ENCODE measurements at regions not wholly inside any gene's neighbourhood (a gene's known extent, or its start where the extent isn't known, plus 50 kb on each side); places are given as distances from the start of the nearest gene placed in this dataset.

- H3K4me1 ChIP-seq (ENCODE audit: control insufficient read depth, insufficient read depth, low read length), result no peaks in the 10 kb centered on the region
- H3K36me3 ChIP-seq (ENCODE audit: control insufficient read depth, insufficient read depth, low read length), result no peaks in the 10 kb centered on the region
- H3K27me3 ChIP-seq (ENCODE audit: control insufficient read depth, insufficient read depth, low read length), result peaks cover 6% of the 10 kb centered on the region
- H3K9ac ChIP-seq (ENCODE audit: low read depth, low read length), result no peak overlapping the region
- no peak overlapping the region for H3K4me3 ChIP-seq (ENCODE audit: low read depth, low read length)
- H3K9me3 ChIP-seq (ENCODE audit: control insufficient read depth, insufficient read depth, low read length), result no peaks in the 10 kb centered on the region
Measured at GRCh38 chr10:117690359-117690758, 147.8 kb downstream of the EMX2 start.

DNA sequence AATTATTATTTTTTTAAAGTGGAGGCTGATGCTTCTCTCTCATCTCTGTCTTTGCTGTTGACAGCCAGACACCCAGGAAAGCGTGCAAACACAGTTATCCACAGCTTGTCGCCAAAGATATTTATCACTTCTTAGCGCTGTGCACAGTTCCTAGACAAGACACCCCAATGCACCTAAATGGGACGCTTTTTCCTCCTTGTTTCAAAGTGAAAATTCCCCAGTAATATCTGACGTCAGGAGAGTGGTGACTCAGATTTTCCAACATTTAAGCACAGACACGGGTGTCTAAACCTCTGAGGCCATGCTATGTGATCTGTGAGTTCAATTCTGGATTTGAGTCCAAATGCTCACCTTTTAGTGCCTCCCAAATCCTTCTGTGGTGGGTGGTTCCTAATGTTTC is 151.6 kb downstream of the EMX2 start:
- Histone ChIP-seq H3K9ac (ENCODE audit: low read depth, low read length) (no peak overlapping the region), H3K9me3 (ENCODE audit: control insufficient read depth, insufficient read depth, low read length) (no peaks in the 10 kb centered on the region), H3K27me3 (ENCODE audit: control insufficient read depth, insufficient read depth, low read length) (no peaks in the 10 kb centered on the region), H3K4me1 (ENCODE audit: control insufficient read depth, insufficient read depth, low read length) (no peaks in the 10 kb centered on the region), H3K4me3 (ENCODE audit: low read depth, low read length) (no peak overlapping the region), H3K36me3 (ENCODE audit: control insufficient read depth, insufficient read depth, low read length) (no peaks in the 10 kb centered on the region)

GRCh38 chr10:117697402-117697801 is 154.9 kb downstream of the EMX2 start:
- no peaks in the 10 kb centered on the region for H3K4me1 ChIP-seq (ENCODE audit: control insufficient read depth, insufficient read depth, low read length)
- no peaks in the 10 kb centered on the region for H3K9me3 ChIP-seq (ENCODE audit: control insufficient read depth, insufficient read depth, low read length)
- H3K9ac ChIP-seq (ENCODE audit: low read depth, low read length), result no peak overlapping the region
- H3K36me3 ChIP-seq (ENCODE audit: control insufficient read depth, insufficient read depth, low read length), result no peaks in the 10 kb centered on the region
- H3K4me3 ChIP-seq (ENCODE audit: low read depth, low read length), result no peak overlapping the region
- no peaks in the 10 kb centered on the region for H3K27me3 ChIP-seq (ENCODE audit: control insufficient read depth, insufficient read depth, low read length)

GRCh38 chr10:117698809-117699208 is 156.3 kb downstream of the EMX2 start:
- no peak overlapping the region for H3K4me3 ChIP-seq (ENCODE audit: low read depth, low read length)
- no peaks in the 10 kb centered on the region for H3K4me1 ChIP-seq (ENCODE audit: control insufficient read depth, insufficient read depth, low read length)
- no peaks in the 10 kb centered on the region for H3K36me3 ChIP-seq (ENCODE audit: control insufficient read depth, insufficient read depth, low read length)
- H3K9ac ChIP-seq (ENCODE audit: low read depth, low read length), result no peak overlapping the region
- H3K27me3 ChIP-seq (ENCODE audit: control insufficient read depth, insufficient read depth, low read length), result no peaks in the 10 kb centered on the region
- H3K9me3 ChIP-seq (ENCODE audit: control insufficient read depth, insufficient read depth, low read length), result no peaks in the 10 kb centered on the region

GRCh38 chr10:117699436-117700075 is 157.0 kb downstream of the EMX2 start:
- Histone ChIP-seq H3K36me3 (ENCODE audit: control insufficient read depth, insufficient read depth, low read length) (no peaks in the 10 kb centered on the region), H3K27me3 (ENCODE audit: control insufficient read depth, insufficient read depth, low read length) (no peaks in the 10 kb centered on the region), H3K4me1 (ENCODE audit: control insufficient read depth, insufficient read depth, low read length) (no peaks in the 10 kb centered on the region), H3K4me3 (ENCODE audit: low read depth, low read length) (no peak overlapping the region), H3K9ac (ENCODE audit: low read depth, low read length) (no peak overlapping the region), H3K9me3 (ENCODE audit: control insufficient read depth, insufficient read depth, low read length) (no peaks in the 10 kb centered on the region)

DNA sequence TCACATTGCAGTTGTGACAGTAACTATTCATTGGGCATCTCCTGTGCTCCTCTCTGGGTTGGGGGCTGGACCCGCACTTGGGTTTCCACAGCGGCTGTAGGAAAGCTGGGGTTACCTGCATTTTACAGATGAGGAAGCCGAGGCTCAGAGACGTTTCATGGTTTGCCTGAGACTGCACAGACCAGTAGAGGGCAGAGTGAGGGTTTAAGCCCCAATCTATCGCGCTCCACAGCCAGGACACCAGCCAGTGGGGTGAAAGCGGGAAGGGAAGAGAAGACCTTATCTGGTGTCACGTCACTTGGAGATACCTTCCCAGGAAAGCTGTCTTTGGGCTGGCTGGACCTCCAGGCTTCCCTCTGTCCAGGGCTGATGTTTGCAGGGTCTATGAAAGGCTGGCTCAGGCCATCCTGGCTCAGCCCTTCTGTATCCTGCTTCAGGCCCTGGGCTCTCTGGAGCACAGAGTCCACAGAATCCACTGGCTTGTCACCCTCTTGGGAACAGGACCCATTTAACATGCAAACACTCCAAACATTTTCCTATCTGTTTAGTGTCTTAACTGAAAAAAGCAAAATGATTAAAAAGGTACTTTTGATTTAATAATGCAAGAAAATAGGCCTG is 167.7 kb downstream of the EMX2 start:
- no peaks in the 10 kb centered on the region for H3K36me3 ChIP-seq (ENCODE audit: control insufficient read depth, insufficient read depth, low read length)
- H3K27me3 ChIP-seq (ENCODE audit: control insufficient read depth, insufficient read depth, low read length), result no peaks in the 10 kb centered on the region
- H3K4me3 ChIP-seq (ENCODE audit: low read depth, low read length), result no peak overlapping the region
- H3K9me3 ChIP-seq (ENCODE audit: control insufficient read depth, insufficient read depth, low read length), result no peaks in the 10 kb centered on the region
- H3K4me1 ChIP-seq (ENCODE audit: control insufficient read depth, insufficient read depth, low read length), result no peaks in the 10 kb centered on the region
- H3K9ac ChIP-seq (ENCODE audit: low read depth, low read length), result no peak overlapping the region

DNA sequence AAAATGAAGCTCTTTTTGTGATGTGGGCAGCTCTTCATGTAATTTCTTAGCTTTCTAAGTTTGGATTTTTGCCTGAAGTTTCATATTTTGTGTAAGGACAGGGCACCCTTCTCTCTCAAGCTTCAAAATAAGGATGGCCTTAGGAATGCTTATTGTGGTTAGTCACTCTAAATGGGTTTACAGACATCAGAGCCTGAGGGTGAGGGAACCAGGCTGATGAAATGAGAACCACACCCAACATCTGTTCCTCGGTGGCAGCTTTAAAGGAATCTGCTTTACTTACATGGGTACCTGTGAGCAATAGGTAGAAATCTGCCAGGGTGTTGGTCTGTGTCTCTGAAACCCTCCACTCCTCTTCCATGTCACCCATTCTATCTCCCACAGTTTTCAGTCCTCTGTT is 174.3 kb downstream of the EMX2 start:
- no peak overlapping the region for H3K9ac ChIP-seq (ENCODE audit: low read depth, low read length)
- H3K27me3 ChIP-seq (ENCODE audit: control insufficient read depth, insufficient read depth, low read length), result peaks cover 2% of the 10 kb centered on the region
- H3K9me3 ChIP-seq (ENCODE audit: control insufficient read depth, insufficient read depth, low read length), result no peaks in the 10 kb centered on the region
- H3K4me3 ChIP-seq (ENCODE audit: low read depth, low read length), result no peak overlapping the region
- peaks cover 7% of the 10 kb centered on the region for H3K4me1 ChIP-seq (ENCODE audit: control insufficient read depth, insufficient read depth, low read length)
- H3K36me3 ChIP-seq (ENCODE audit: control insufficient read depth, insufficient read depth, low read length), result no peaks in the 10 kb centered on the region

DNA sequence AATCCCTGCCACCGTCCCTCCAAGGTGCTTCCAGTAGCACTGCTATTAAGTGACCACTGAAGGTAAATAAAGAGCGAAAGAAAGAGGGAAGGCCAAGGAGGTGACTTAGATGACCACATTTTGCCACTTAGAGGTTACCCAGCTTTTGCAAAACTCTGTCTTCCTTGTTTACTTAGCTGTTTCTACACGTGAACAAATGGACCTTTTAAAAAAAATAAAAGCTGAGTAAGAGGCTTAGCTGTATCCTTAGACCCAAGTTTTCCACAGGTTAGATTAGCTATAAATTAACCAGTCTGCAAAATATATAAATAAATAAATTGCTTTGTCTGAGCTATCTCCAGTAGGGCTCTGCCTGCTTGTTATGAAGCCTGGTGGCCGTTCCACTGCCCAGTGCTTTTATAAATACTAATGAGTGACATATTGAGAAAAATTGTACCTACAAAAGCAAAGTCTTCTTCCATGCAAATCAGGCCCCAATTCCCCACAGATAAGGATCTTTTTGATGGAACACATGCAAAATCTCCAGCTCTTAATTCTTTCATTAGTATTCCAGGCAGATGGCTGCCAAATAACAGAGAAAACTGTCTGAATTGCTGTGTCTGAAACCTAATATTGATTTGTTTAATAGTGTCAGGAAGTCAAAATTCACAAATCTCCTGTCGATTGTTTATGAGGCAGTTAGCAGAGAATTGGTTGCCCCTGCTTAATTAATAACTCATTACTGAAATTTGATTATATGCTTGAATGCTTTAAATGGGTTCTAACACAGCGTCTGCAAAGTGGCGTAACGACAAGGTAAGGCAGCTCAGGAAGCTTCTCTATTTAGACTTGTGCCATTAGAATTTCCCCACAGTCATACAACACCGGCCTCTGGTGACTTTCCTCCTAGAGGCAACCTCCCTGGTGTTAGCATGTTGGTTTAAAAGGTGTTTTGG is 176.7 kb downstream of the EMX2 start:
- Histone ChIP-seq H3K9ac (ENCODE audit: low read depth, low read length) (no peak overlapping the region), H3K36me3 (ENCODE audit: control insufficient read depth, insufficient read depth, low read length) (no peaks in the 10 kb centered on the region), H3K27me3 (ENCODE audit: control insufficient read depth, insufficient read depth, low read length) (peaks cover 2% of the 10 kb centered on the region), H3K9me3 (ENCODE audit: control insufficient read depth, insufficient read depth, low read length) (no peaks in the 10 kb centered on the region), H3K4me1 (ENCODE audit: control insufficient read depth, insufficient read depth, low read length) (peaks cover 8% of the 10 kb centered on the region), H3K4me3 (ENCODE audit: low read depth, low read length) (no peak overlapping the region)

DNA sequence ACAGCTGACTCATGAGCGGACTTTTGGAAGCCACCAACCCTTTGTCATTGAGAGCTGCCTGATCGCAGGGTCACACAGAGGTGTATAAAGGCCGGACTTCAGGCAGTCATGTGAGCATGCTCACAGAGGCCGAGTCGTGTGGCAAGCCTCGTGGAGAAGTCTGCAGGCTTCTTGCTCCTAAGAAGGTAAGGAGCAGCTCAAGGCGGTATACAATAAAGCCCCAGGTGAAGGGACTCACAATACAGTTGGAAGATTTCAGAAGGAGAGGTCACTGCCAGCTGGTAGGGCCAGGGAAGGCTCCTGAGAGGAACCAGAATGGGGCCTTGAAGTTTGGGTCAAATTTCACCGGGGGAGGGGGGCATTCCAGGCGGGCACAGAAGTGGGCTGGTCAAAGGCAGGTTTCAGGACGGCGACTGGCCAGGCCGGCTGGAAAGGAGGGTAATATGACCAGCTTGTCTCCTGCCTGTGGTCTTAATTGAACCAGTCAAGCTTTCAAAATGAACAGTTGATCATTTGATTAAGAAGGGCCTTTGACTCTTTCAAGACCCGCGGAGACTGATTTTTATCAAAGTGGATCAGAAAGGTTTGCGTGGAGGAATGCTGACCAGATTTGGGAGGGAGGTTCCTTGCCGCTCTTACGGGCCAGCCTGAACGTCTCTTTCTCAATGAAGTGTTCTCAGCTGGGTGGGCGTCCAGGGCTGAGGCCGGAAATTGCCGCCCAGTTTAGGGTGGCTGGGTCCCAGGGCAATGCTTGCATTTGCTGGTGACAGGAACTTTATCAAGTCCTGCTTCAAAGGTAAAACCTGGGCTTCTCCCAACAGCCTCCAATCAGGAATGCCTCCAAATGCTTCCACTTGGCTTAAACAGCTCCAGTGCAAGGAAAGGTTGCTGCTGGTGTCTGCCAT is 178.6 kb downstream of the EMX2 start:
- Histone ChIP-seq H3K4me3 (ENCODE audit: low read depth, low read length) (no peak overlapping the region), H3K9ac (ENCODE audit: low read depth, low read length) (no peak overlapping the region)

GRCh38 chr10:117721873-117722272 is 179.3 kb downstream of the EMX2 start:
- Histone ChIP-seq H3K27me3 (ENCODE audit: control insufficient read depth, insufficient read depth, low read length) (peaks cover 2% of the 10 kb centered on the region), H3K4me1 (ENCODE audit: control insufficient read depth, insufficient read depth, low read length) (peaks cover 8% of the 10 kb centered on the region), H3K9me3 (ENCODE audit: control insufficient read depth, insufficient read depth, low read length) (no peaks in the 10 kb centered on the region), H3K4me3 (ENCODE audit: low read depth, low read length) (no peak overlapping the region), H3K36me3 (ENCODE audit: control insufficient read depth, insufficient read depth, low read length) (no peaks in the 10 kb centered on the region), H3K9ac (ENCODE audit: low read depth, low read length) (no peak overlapping the region)

More for the DNA sequence above, 178.6 kb downstream of the EMX2 start:
- Histone ChIP-seq H3K27me3 (ENCODE audit: control insufficient read depth, insufficient read depth, low read length) (peaks cover 2% of the 10 kb centered on the region), H3K36me3 (ENCODE audit: control insufficient read depth, insufficient read depth, low read length) (no peaks in the 10 kb centered on the region), H3K9me3 (ENCODE audit: control insufficient read depth, insufficient read depth, low read length) (no peaks in the 10 kb centered on the region), H3K4me1 (ENCODE audit: control insufficient read depth, insufficient read depth, low read length) (peaks cover 8% of the 10 kb centered on the region)

GRCh38 chr10:117723343-117723742 is 180.8 kb downstream of the EMX2 start:
- Histone ChIP-seq H3K9me3 (ENCODE audit: control insufficient read depth, insufficient read depth, low read length) (no peaks in the 10 kb centered on the region), H3K4me1 (ENCODE audit: control insufficient read depth, insufficient read depth, low read length) (peaks cover 8% of the 10 kb centered on the region), H3K4me3 (ENCODE audit: low read depth, low read length) (no peak overlapping the region), H3K9ac (ENCODE audit: low read depth, low read length) (no peak overlapping the region), H3K36me3 (ENCODE audit: control insufficient read depth, insufficient read depth, low read length) (no peaks in the 10 kb centered on the region), H3K27me3 (ENCODE audit: control insufficient read depth, insufficient read depth, low read length) (peaks cover 2% of the 10 kb centered on the region)
